ENCODE measurements at regions not wholly inside any gene's neighbourhood (a gene's known extent, or its start where the extent isn't known, plus 50 kb on each side); places are given as distances from the start of the nearest gene placed in this dataset.

DNA sequence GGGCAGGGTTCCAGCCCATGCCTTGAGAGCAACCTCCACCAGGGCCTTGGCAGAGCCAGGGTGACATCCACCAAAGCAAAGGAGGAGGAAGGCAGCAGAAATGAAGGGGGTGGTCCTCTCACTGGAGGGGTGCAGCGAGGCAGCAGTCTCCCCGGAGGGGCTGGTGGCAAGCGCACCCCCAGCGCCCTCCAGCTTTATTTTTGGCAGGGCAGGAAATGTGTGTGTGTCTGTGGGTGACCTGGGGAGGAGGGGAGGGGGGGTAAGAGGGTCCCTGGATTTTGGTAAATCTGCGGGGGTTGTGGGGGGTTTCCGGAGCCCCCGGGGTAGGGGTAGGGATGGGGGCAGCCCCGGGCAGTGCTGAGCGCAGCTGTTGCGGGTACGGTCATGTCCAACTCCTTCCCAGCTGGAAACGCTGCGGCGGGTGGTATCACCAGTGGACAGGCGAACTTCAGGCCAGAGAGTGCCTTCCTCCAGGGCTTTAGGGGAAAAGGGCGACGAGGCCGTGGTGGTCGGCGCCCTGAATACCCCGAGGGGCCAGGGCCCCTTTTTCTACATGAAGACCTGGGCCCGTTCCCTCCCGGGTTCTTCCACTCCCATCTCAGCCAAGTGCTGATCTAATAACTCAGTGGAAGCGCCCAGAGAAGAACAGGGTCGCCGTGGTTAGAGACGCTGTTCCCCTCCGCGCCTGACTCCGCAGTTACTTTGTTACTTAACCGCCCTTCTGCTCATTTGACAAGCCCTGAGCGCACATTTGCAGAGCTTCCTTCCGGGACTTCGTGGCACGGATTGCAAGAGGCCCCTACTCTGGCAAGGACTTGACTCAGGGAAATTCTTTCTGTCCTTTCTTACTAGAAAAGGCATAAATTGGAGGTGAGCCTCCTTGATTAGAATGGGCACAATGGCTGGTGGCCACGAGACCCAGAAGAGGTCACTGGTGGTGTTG lies 55.2 kb downstream of the FOS start:
- no peaks in the 10 kb centered on the region for H3K36me3 ChIP-seq (replicated peaks; ENCODE audit: control insufficient read depth, insufficient read depth, low read length)
- no peak overlapping the region for H3K4me3 ChIP-seq (ENCODE audit: insufficient read depth, low read depth, low read length)
- H3K27me3 ChIP-seq (ENCODE audit: control insufficient read depth, insufficient read depth, low read length): no peaks in the 10 kb centered on the region
- DNase-seq: peak; percentile 32

- H3K27me3 ChIP-seq (ENCODE audit: control insufficient read depth, insufficient read depth, low read length): no peaks in the 10 kb centered on the region
- H3K4me3 ChIP-seq (ENCODE audit: insufficient read depth, low read depth, low read length): no peak overlapping the region
- DNase-seq: no peak
- no peaks in the 10 kb centered on the region for H3K36me3 ChIP-seq (replicated peaks; ENCODE audit: control insufficient read depth, insufficient read depth, low read length)
Measured at GRCh38 chr14:75334549-75335051, 56.0 kb downstream of the FOS start.

- no peaks in the 10 kb centered on the region for H3K36me3 ChIP-seq (replicated peaks; ENCODE audit: control insufficient read depth, insufficient read depth, low read length)
- no peaks in the 10 kb centered on the region for H3K27me3 ChIP-seq (ENCODE audit: control insufficient read depth, insufficient read depth, low read length)
- no peak for DNase-seq
- no peak overlapping the region for H3K4me3 ChIP-seq (ENCODE audit: insufficient read depth, low read depth, low read length)
Measured at GRCh38 chr14:75335571-75335970, 56.9 kb downstream of the FOS start.

DNA sequence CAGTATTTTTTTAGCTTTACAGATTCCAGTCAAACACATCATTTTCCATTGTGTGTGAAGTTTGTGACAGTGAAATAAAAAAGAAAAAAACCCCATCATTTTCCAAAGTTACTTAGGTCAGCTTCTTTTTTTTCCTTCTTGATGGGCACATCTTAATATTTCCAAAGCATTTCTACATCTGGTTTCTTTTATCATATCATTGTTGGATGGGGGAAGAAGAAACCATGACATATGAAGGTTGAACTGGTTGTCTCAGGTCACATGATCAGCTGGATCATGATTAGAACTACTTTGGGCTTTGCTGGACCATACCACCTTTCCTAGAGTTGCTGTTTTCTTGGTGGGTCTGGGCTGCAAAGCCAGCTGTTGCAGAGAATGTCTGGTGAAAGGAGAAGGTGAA lies 59.8 kb downstream of the FOS start:
- H3K4me3 ChIP-seq (ENCODE audit: insufficient read depth, low read depth, low read length): no peak overlapping the region
- H3K36me3 ChIP-seq (replicated peaks; ENCODE audit: control insufficient read depth, insufficient read depth, low read length): no peaks in the 10 kb centered on the region
- no peaks in the 10 kb centered on the region for H3K27me3 ChIP-seq (ENCODE audit: control insufficient read depth, insufficient read depth, low read length)
- DNase-seq: no peak

GRCh38 chr14:75339059-75339458 lies 60.4 kb downstream of the FOS start:
- H3K4me3 ChIP-seq (ENCODE audit: insufficient read depth, low read depth, low read length): no peak overlapping the region
- no peak for DNase-seq
- H3K27me3 ChIP-seq (ENCODE audit: control insufficient read depth, insufficient read depth, low read length): no peaks in the 10 kb centered on the region
- H3K36me3 ChIP-seq (replicated peaks; ENCODE audit: control insufficient read depth, insufficient read depth, low read length): no peaks in the 10 kb centered on the region

DNA sequence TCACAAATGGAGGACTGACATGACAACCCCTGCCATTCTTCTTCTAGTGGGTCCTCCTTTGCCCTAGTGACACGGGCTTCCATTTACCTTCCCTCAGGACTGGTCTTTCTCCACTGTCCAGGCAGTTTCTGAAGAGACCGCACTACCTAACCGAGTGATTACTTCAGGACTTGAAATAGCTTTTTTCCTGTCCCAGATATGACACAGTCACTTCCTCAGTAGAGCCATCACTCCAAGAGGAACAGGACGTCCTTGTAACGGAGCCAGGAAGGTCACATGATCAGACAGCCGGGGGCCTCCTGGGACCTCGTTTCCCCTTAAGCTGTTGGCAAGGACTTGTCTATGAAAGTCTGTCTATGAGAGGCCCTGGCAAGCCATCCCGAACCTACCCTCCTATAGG lies 62.3 kb downstream of the FOS start:
- H3K4me3 ChIP-seq (ENCODE audit: insufficient read depth, low read depth, low read length): no peak overlapping the region
- no peak for DNase-seq

DNA sequence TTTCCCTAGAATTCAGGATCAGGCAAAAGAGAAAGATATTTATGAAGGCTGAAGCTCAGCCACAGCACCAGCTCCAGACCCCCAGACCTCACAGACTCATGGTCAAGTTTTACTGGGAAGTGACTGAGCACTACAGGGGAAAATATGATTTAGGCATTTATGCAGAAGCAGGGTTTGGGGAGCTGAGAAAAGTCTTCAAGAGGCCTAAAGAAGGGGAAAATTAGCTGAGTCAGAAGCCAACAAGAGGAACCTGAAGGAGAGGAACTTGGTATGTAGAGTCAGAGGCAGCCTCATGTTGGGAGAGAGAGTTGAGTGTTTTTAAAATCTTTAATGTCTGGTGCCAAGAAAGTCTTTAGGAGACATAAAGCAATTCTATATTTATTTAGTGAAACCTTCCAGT lies 63.0 kb downstream of the FOS start:
- H3K36me3 ChIP-seq (replicated peaks; ENCODE audit: control insufficient read depth, insufficient read depth, low read length): no peaks in the 10 kb centered on the region
- DNase-seq: no peak
- no peaks in the 10 kb centered on the region for H3K27me3 ChIP-seq (ENCODE audit: control insufficient read depth, insufficient read depth, low read length)
- H3K4me3 ChIP-seq (ENCODE audit: insufficient read depth, low read depth, low read length): no peak overlapping the region

More for the DNA sequence above, 62.3 kb downstream of the FOS start:
- Histone ChIP-seq H3K27me3 (ENCODE audit: control insufficient read depth, insufficient read depth, low read length) (no peaks in the 10 kb centered on the region), H3K36me3 (replicated peaks; ENCODE audit: control insufficient read depth, insufficient read depth, low read length) (no peaks in the 10 kb centered on the region)

DNA sequence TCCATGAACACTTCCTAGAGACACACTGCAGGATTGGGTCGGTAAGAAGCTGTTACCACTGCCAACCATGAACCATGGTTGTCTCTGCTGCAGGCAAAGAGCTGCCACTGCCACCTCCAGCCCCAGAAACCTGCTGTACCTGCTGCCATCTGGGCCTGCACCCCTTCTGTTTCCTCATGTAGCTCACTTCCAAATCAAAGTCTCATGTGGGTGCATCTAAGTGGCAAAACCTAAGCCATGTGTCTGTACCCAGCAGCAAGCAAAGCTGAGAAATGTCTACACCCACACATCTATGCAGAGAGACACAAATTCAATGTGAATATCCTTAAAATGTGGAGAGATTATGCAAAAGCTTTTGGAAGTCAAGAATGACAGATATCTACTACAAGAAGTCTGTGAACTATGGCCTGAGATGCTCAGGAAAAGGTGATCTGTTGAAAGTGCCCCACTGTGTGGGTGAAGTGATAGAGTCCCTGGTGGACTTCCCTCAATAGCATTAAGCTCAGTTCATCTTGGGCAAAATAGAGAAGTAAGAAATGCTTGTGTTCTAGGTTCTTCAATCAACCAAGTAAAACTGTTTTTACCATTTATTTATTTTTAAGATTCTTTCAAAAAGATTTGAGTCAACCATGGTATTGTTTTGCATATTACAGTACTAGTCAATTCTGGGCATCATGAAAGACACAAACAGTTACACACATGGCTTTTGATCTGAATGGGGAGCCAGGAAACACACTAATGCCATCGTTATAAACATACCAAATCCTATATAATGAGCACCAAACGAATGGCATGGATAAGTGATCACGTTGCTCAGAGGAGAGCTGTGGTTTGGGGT lies 64.4 kb downstream of the FOS start:
- DNase-seq: no peak
- Histone ChIP-seq H3K36me3 (replicated peaks; ENCODE audit: control insufficient read depth, insufficient read depth, low read length) (no peaks in the 10 kb centered on the region), H3K27me3 (ENCODE audit: control insufficient read depth, insufficient read depth, low read length) (no peaks in the 10 kb centered on the region), H3K4me3 (ENCODE audit: insufficient read depth, low read depth, low read length) (no peak overlapping the region)

- DNase-seq: no peak
- H3K27me3 ChIP-seq (ENCODE audit: control insufficient read depth, insufficient read depth, low read length): no peaks in the 10 kb centered on the region
- no peak overlapping the region for H3K4me3 ChIP-seq (ENCODE audit: insufficient read depth, low read depth, low read length)
- no peaks in the 10 kb centered on the region for H3K36me3 ChIP-seq (replicated peaks; ENCODE audit: control insufficient read depth, insufficient read depth, low read length)
Measured at GRCh38 chr14:75343911-75344310, 65.3 kb downstream of the FOS start.

- no peak for DNase-seq
- H3K36me3 ChIP-seq (replicated peaks; ENCODE audit: control insufficient read depth, insufficient read depth, low read length): no peaks in the 10 kb centered on the region
- no peaks in the 10 kb centered on the region for H3K27me3 ChIP-seq (ENCODE audit: control insufficient read depth, insufficient read depth, low read length)
- H3K4me3 ChIP-seq (ENCODE audit: insufficient read depth, low read depth, low read length): no peak overlapping the region
Measured at GRCh38 chr14:75344411-75344810, 65.8 kb downstream of the FOS start.

DNA sequence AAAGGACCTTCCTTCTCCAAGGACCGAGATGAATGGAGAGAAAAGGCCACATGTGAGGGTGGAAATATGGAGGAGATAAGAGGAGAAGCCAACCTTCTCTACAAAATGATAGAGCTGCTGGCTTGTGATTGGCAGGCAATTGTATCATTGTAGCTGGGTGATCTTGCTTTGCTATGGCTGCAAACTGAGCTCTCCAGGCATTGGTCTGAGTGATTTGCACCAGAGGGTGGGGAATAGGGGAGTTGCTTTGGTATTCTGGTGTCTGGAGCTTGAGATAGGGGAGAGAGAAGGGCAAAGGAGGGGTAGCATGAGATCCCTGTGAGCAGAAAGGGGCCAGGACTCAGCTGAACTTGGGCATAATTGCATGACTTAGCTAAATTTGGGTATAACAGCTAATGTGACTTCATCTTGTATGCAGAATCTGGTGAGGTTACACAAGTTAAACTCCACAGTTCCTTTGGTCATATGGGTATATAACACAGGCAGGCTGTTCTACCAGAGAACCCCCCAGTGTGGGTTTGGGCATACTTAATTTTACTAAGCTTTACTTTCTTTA lies 72.0 kb downstream of the FOS start:
- no peaks in the 10 kb centered on the region for H3K27me3 ChIP-seq (ENCODE audit: control insufficient read depth, insufficient read depth, low read length)
- DNase-seq: no peak
- H3K36me3 ChIP-seq (replicated peaks; ENCODE audit: control insufficient read depth, insufficient read depth, low read length): no peaks in the 10 kb centered on the region
- no peak overlapping the region for H3K4me3 ChIP-seq (ENCODE audit: insufficient read depth, low read depth, low read length)

- H3K4me3 ChIP-seq (ENCODE audit: insufficient read depth, low read depth, low read length): no peak overlapping the region
- no peaks in the 10 kb centered on the region for H3K36me3 ChIP-seq (replicated peaks; ENCODE audit: control insufficient read depth, insufficient read depth, low read length)
- H3K27me3 ChIP-seq (ENCODE audit: control insufficient read depth, insufficient read depth, low read length): no peaks in the 10 kb centered on the region; the same call in 1 of the 2 replicates
- DNase-seq: no peak
Measured at GRCh38 chr14:75359098-75359497, 68.7 kb upstream of the JDP2 start.

- Histone ChIP-seq H3K36me3 (replicated peaks; ENCODE audit: control insufficient read depth, insufficient read depth, low read length) (no peaks in the 10 kb centered on the region), H3K27me3 (ENCODE audit: control insufficient read depth, insufficient read depth, low read length) (no peaks in the 10 kb centered on the region; the same call in 1 of the 2 replicates), H3K4me3 (ENCODE audit: insufficient read depth, low read depth, low read length) (no peak overlapping the region)
- no peak for DNase-seq
Measured at GRCh38 chr14:75361041-75361440, 66.8 kb upstream of the JDP2 start.

DNA sequence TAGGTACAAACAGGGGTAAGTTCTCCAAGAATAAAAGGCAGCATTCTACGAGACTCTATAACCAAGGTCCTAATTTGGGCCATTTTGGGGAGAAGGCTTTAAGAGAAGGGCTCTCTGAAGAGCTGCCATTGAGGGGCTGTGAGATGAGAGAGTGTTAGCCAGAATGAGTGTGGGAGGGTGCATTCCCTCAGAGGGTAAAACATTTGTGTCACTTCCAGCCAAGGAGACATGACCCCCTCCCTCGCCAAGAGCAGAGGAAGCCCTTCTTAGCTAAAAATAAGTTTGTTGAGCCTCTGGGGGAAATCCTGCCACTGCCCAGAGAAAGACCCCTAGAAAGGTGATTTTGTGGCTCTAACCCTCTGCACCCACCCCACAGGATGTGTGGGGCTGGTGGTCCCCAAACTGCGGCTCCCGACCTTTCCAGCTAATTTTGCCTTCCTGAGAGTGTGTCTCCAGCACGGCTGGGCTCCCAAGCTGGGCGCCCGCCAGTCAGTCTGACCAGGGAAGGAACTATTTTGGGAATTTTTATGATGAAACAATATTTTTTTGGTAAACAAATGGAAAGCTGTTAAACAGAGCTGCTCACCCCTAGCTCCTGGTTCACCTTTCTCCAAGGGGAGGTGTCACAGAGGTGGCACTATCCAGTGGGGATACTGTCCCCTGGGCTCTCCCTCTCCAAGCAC lies 65.9 kb upstream of the JDP2 start:
- Histone ChIP-seq H3K27me3 (ENCODE audit: control insufficient read depth, insufficient read depth, low read length) (no peaks in the 10 kb centered on the region; the same call in 1 of the 2 replicates), H3K4me3 (ENCODE audit: insufficient read depth, low read depth, low read length) (no peak overlapping the region), H3K36me3 (replicated peaks; ENCODE audit: control insufficient read depth, insufficient read depth, low read length) (no peaks in the 10 kb centered on the region)
- DNase-seq: no peak

Measured in H7 (cell line).